GM06990 (cell line): ENCODE measurements at regions not wholly inside any gene's neighbourhood (a gene's known extent, or its start where the extent isn't known, plus 50 kb on each side); places are given as distances from the start of the nearest gene placed in this dataset.

Source experiments
- DNase-seq: peaks from one replicate; pipeline ENCODE4 v3.0.0-alpha.2; 2011; ENCODE audit not compliant: insufficient read length; ENCODE audit errors: extremely low read depth
- H3K27me3 ChIP-seq: replicated peaks from 2 replicates; pipeline ENCODE4 v1.6.0; 2011; ENCODE audit warnings: low read length; ENCODE audit not compliant: control insufficient read depth, insufficient read depth
- H3K36me3 ChIP-seq: 2 replicates; pipeline ENCODE4 v1.5.1; 2011; ENCODE audit warnings: low read length; ENCODE audit not compliant: control insufficient read depth, insufficient read depth
- H3K4me3 ChIP-seq: replicated peaks from 2 replicates; pipeline ENCODE4 v1.5.1; 2011; ENCODE audit warnings: low read depth, mild to moderate bottlenecking, control low read depth, low read length
- TF ChIP-seq, protein P1 (sequence below): IDR thresholded peaks from 2 replicates; pipeline ENCODE4 v1.5.1; 2011; ENCODE audit warnings: low read length, control low read depth, mild to moderate bottlenecking, inconsistent platforms; ENCODE audit not compliant: insufficient read depth, poor library complexity, severe bottlenecking

DNA sequence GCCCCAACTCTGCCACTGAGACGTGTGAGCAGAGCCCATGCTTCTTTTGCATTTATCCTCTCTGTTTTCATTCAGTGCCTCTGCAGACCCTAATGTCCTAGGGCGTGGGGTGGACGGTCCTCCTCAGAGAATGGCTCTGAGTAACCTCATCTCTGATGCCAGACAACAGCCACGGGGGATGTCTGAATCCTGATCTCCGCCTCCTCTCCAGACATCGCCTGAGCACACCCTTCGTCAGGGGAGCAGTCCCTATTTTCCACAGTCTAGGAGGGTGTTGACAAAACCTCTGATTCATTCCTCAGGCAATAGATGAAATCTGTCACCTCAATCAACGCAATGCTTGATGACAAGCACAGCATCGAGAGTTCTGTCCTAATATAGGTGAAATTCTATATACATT is 109.2 kb upstream of the DYRK2 start:
- no peaks in the 10 kb centered on the region for H3K27me3 ChIP-seq
- TF ChIP-seq, protein P1, sequence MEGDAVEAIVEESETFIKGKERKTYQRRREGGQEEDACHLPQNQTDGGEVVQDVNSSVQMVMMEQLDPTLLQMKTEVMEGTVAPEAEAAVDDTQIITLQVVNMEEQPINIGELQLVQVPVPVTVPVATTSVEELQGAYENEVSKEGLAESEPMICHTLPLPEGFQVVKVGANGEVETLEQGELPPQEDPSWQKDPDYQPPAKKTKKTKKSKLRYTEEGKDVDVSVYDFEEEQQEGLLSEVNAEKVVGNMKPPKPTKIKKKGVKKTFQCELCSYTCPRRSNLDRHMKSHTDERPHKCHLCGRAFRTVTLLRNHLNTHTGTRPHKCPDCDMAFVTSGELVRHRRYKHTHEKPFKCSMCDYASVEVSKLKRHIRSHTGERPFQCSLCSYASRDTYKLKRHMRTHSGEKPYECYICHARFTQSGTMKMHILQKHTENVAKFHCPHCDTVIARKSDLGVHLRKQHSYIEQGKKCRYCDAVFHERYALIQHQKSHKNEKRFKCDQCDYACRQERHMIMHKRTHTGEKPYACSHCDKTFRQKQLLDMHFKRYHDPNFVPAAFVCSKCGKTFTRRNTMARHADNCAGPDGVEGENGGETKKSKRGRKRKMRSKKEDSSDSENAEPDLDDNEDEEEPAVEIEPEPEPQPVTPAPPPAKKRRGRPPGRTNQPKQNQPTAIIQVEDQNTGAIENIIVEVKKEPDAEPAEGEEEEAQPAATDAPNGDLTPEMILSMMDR = no peak
- no peak for DNase-seq
- H3K36me3 ChIP-seq = no peaks in the 10 kb centered on the region
- no peak overlapping the region for H3K4me3 ChIP-seq

DNA sequence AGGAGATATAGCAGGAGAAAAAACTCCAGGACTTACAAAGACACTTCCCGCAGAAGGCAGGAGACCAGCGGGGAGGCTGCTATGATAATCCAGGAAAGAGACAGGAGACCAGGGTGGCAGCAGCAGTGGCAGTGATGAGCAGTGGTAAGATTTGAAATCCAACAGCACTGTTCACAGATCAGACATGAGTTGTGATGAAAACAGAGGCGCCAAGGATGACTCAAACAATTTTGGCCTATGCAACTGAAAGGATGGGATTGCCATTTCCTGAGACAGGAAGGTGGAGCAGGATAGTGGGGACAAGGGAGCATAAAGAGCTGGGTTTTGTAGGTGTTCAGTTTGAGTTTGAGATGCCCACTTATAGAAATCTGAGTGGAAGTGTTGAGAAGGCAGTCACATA is 108.6 kb upstream of the DYRK2 start:
- Histone ChIP-seq H3K36me3 (no peaks in the 10 kb centered on the region), H3K27me3 (no peaks in the 10 kb centered on the region), H3K4me3 (no peak overlapping the region)
- TF ChIP-seq, protein P1 = no peak
- no peak for DNase-seq

DNA sequence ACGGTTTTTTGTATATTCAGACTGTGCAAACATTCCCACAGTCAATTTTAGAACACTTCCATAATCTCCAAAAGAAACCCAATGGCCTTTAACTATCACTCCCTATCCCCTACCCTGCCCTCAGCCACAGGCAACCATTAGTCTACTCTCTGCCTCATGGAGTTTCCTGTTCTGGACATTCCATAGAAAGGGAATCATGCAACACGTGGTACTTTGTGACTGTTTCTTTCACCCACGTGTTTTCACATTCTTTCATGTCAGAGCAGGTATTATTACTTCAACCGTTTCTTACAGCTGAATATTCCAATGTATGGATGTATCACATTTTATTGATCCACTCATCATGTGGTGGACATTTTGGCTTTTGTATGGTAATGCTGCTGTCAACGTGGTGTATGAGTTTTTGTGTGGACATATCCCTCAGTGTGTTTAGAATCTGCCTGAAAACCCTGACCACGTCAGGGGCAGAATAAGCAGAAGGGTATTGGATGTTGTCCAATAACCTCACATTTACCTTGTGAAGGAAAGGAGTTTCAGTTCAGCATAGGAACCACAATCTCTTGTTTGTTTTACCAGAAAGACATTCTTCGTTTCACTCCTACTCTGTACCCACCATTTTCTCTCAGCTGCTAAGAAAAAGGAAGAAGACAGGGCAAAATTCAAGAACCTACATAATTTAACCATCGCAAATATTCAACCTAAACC is 107.5 kb upstream of the DYRK2 start:
- DNase-seq = no peak
- Histone ChIP-seq H3K36me3 (no peaks in the 10 kb centered on the region), H3K4me3 (no peak overlapping the region), H3K27me3 (no peaks in the 10 kb centered on the region)
- TF ChIP-seq, protein P1 = no peak

DNA sequence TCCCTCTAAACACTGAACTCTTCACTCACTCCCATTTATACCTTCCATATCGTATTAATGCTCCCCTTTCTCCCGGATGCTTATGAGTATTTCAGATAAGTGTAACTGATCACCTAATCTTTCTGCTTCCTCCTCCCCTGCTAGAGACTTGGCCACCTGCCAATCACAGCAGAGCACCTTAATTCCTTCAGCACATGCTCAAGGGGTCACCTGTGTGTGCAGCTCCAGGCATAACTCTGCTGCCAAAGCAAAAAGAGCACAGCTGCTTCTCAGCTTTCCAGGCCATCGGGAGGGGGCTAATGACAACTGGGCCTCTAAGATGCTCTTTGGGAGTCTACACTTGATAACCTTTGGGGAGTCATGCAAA is 106.9 kb upstream of the DYRK2 start:
- TF ChIP-seq, protein P1 = no peak
- Histone ChIP-seq H3K36me3 (no peaks in the 10 kb centered on the region), H3K4me3 (no peak overlapping the region), H3K27me3 (no peaks in the 10 kb centered on the region)
- no peak for DNase-seq

DNA sequence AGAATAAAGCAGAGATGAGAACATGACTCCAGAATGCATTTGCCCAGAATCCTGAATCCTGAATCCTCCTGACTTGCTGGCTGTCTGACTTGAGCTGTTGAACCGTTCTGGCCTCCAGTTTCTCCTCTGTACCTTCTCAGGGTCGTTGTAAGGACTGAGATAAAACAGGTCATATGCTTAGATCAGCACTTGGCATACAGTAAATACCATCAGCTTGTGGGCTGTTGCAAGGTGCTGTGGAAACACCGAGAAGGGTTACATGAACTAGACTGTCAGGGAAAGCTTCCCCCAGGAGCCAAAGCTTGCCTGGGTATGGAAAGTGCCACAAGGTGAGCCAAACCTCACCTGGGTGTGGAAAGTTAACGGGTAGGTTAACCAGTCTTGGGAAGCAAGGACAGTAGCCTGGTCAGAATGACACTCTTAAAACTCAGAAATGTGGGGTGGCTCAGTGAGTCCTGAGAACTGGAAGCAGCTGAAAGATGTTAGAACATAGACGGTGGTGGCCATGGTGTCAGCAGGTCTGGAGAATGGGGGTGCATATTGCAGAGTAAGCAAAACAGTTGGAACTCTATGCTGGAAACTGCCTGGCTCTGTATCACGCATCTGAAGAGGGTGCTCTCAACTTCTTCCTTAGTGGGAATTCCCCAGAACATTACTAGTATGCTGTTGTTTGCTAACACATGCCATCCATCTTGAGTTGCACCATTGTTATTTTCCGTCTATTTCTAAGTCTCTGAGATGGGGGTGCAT is 105.3 kb upstream of the DYRK2 start:
- no peak for DNase-seq
- TF ChIP-seq, protein P1 = no peak
- Histone ChIP-seq H3K4me3 (no peak overlapping the region), H3K36me3 (no peaks in the 10 kb centered on the region), H3K27me3 (no peaks in the 10 kb centered on the region)
